ENCODE measurements at regions not wholly inside any gene's neighbourhood (a gene's known extent, or its start where the extent isn't known, plus 50 kb on each side); places are given as distances from the start of the nearest gene placed in this dataset.
A peak's percentile ranks its signal among the peaks of the same experiment; 100 is the strongest.

GRCh38 chr22:49010070-49010863 is 817.4 kb downstream of the BRD1 start:
- peak; percentile 40 for DNase-seq
- TF ChIP-seq POLR2AphosphoS5 (IDR thresholded peaks at IDR 0.05) (no peak), POLR2A (IDR thresholded peaks at IDR 0.05) (no peak), CTCF (IDR thresholded peaks at IDR 0.05 in 8 of 11, conservative IDR thresholded peaks at IDR 0.05 in 3 of 11) (no peak)
- Histone ChIP-seq H3K27ac (no peak overlapping the region), H3K4me3 (no peak overlapping the region), H3K27me3 (replicated peaks in 1 of 7) (peaks cover 0 to 30% (median 0%) of the 10 kb centered on the region in 7 donors), H3K36me3 (no peaks in the 10 kb centered on the region), H3K4me1 (peaks cover 0 to under 1% (median 0%) of the 10 kb centered on the region in 6 donors), H3K9me3 (no peaks in the 10 kb centered on the region)
- intact Hi-C loops (cut with DNase I; ENCODE audit: low total_unique reads) = no loop called here
- WGBS, 5 donors = 87 to 89% (median 88%) methylated on average over 21 to 25 of the region's 25 CpGs

- no peaks in the 10 kb centered on the region for H3K9me3 ChIP-seq
- H3K27ac ChIP-seq = no peak overlapping the region
- intact Hi-C loops (cut with DNase I; ENCODE audit: low total_unique reads) = no loop called here
- peaks cover 0 to 30% (median 0%) of the 10 kb centered on the region in 7 donors for H3K27me3 ChIP-seq (replicated peaks in 1 of 7)
- WGBS, 5 donors = 86 to 91% (median 88%) methylated on average over 12 of the region's 12 CpGs
- no peak overlapping the region for H3K4me3 ChIP-seq
- TF ChIP-seq POLR2AphosphoS5 (IDR thresholded peaks at IDR 0.05) = no peak
- no peak for TF ChIP-seq POLR2A (IDR thresholded peaks at IDR 0.05)
- no peaks in the 10 kb centered on the region for H3K36me3 ChIP-seq
- no peaks in the 10 kb centered on the region for H3K4me1 ChIP-seq
- DNase-seq = peak; percentile 55
These were observed 818.2 kb downstream of the BRD1 start for GRCh38 chr22:49009359-49010063.

GRCh38 chr22:49008682-49009235 is 818.9 kb downstream of the BRD1 start:
- no peak for TF ChIP-seq POLR2AphosphoS5 (IDR thresholded peaks at IDR 0.05)
- DNase-seq = peak; percentile 70
- intact Hi-C loops (cut with DNase I; ENCODE audit: low total_unique reads) = no loop called here
- no peak overlapping the region for H3K4me3 ChIP-seq
- H3K9me3 ChIP-seq = peaks cover 0 to 4% (median under 1%) of the 10 kb centered on the region in 8 donors
- H3K4me1 ChIP-seq = no peaks in the 10 kb centered on the region
- H3K27ac ChIP-seq = no peak overlapping the region
- peaks cover 0 to 30% (median 0%) of the 10 kb centered on the region in 7 donors for H3K27me3 ChIP-seq (replicated peaks in 1 of 7)
- no peaks in the 10 kb centered on the region for H3K36me3 ChIP-seq
- WGBS, 5 donors = 85 to 93% (median 86%) methylated on average over 12 to 18 of the region's 18 CpGs

- H3K9me3 ChIP-seq = peaks cover 0 to 20% (median 7%) of the 10 kb centered on the region in 8 donors
- no peaks in the 10 kb centered on the region for H3K36me3 ChIP-seq
- H3K4me1 ChIP-seq = no peaks in the 10 kb centered on the region
- TF ChIP-seq POLR2A (IDR thresholded peaks at IDR 0.05) = no peak
- TF ChIP-seq POLR2AphosphoS5 (IDR thresholded peaks at IDR 0.05) = peak in 1 of 3 donors; percentile 28
- no peak for TF ChIP-seq CTCF (IDR thresholded peaks at IDR 0.05 in 8 of 11, conservative IDR thresholded peaks at IDR 0.05 in 3 of 11)
- H3K4me3 ChIP-seq = no peak overlapping the region
- 60 to 67% (median 63%) methylated on average over 8 to 12 of the region's 12 CpGs for WGBS, 5 donors
- peaks cover 0 to 30% (median 0%) of the 10 kb centered on the region in 7 donors for H3K27me3 ChIP-seq (replicated peaks in 1 of 7)
- DNase-seq = no peak
- intact Hi-C loops (cut with DNase I; ENCODE audit: low total_unique reads) = no loop called here
- no peak overlapping the region for H3K27ac ChIP-seq
These were observed 820.5 kb downstream of the BRD1 start for GRCh38 chr22:49007013-49007653.

All from spleen (tissue), 11 donors.